Activated B cell treated with CpG ODN at 0.5 μM for 24 hours (primary cell): ENCODE measurements at regions not wholly inside any gene's neighbourhood (a gene's known extent, or its start where the extent isn't known, plus 50 kb on each side); places are given as distances from the start of the nearest gene placed in this dataset.

Source experiments
- ATAC-seq: fragments of 200-7000 bp; cut with Tn5 transposase; one replicate; pipeline ENCODE4 v1.10.0; 2021; ENCODE audit warnings: low read depth, mild to moderate bottlenecking, moderate library complexity
- CTCF ChIA-PET: fragments of 350-600 bp; sonication (Branson Sonifier 250); formaldehyde crosslinking; loops from one replicate; lab custom pipeline; 2021; ENCODE audit warnings: antibody characterized with exemption; lab: Charles Lee
- POLR2A ChIA-PET: fragments of 350-600 bp; sonication (Branson Sonifier 250); formaldehyde crosslinking; loops from one replicate; lab custom pipeline; 2021; ENCODE audit warnings: antibody characterized with exemption; lab: Charles Lee
- DNase-seq: peaks from one replicate; pipeline ENCODE4 v3.0.0; 2022
- H3K27ac Mint-ChIP-seq: one replicate; pipeline ENCODE4 v1.8.0; 2020; ENCODE audit warnings: mixed read lengths
- H3K27me3 Mint-ChIP-seq: one replicate; pipeline ENCODE4 v1.8.0; 2021; ENCODE audit warnings: mixed read lengths
- H3K36me3 Mint-ChIP-seq: one replicate; pipeline ENCODE4 v1.8.0; 2021; ENCODE audit warnings: low read depth, mixed read lengths
- H3K4me1 Mint-ChIP-seq: one replicate; pipeline ENCODE4 v1.8.0; 2021; ENCODE audit warnings: mixed read lengths
- H3K4me3 Mint-ChIP-seq: one replicate; pipeline ENCODE4 v1.8.0; 2020; ENCODE audit warnings: mild to moderate bottlenecking, mixed read lengths
- H3K9me3 Mint-ChIP-seq: one replicate; pipeline ENCODE4 v1.8.0; 2020; ENCODE audit warnings: mixed read lengths
- CTCF ChIP-seq: fragments of 200-600 bp; IDR thresholded peaks from one replicate; pipeline ENCODE4 v1.8.0; 2022; ENCODE audit warnings: antibody characterized with exemption, mild to moderate bottlenecking
- intact Hi-C: fragments of 100-400 bp; cut with micrococcal nuclease; formaldehyde crosslinking; loops from one replicate; pipeline ENCODE4 v1.15.1; 2024

GRCh38 chr9:26750162-26750561 lies 142.4 kb downstream of the CAAP1 start:
- Mint-ChIP-seq H3K36me3 (no peaks in the 10 kb centered on the region), H3K4me3 (no peak overlapping the region), H3K9me3 (no peaks in the 10 kb centered on the region), H3K4me1 (no peaks in the 10 kb centered on the region), H3K27me3 (no peaks in the 10 kb centered on the region), H3K27ac (no peak overlapping the region)
- ChIA-PET POLR2A (no interaction called here), CTCF (no interaction called here)
- intact Hi-C loops, result no loop called here
- TF ChIP-seq CTCF, result no peak
- ATAC-seq, result no peak
- DNase-seq, result no peak

GRCh38 chr9:26748449-26749058 lies 144.0 kb downstream of the CAAP1 start:
- intact Hi-C loops, result no loop called here
- ChIA-PET CTCF (no interaction called here), POLR2A (no interaction called here)

GRCh38 chr9:26747611-26748010 lies 145.0 kb downstream of the CAAP1 start:
- Mint-ChIP-seq H3K4me3 (no peak overlapping the region), H3K36me3 (no peaks in the 10 kb centered on the region), H3K4me1 (no peaks in the 10 kb centered on the region), H3K27me3 (no peaks in the 10 kb centered on the region), H3K9me3 (no peaks in the 10 kb centered on the region), H3K27ac (no peak overlapping the region)
- ChIA-PET CTCF (no interaction called here), POLR2A (no interaction called here)
- ATAC-seq (no peak), DNase-seq (no peak)
- intact Hi-C loops, result no loop called here
- no peak for TF ChIP-seq CTCF

More at GRCh38 chr9:26748449-26749058, 144.0 kb downstream of the CAAP1 start:
- ATAC-seq (no peak), DNase-seq (no peak)
- Mint-ChIP-seq H3K4me3 (no peak overlapping the region), H3K4me1 (no peaks in the 10 kb centered on the region), H3K27me3 (no peaks in the 10 kb centered on the region), H3K27ac (no peak overlapping the region), H3K36me3 (no peaks in the 10 kb centered on the region), H3K9me3 (no peaks in the 10 kb centered on the region)
- TF ChIP-seq CTCF, result no peak

GRCh38 chr9:26746357-26747072 lies 146.1 kb downstream of the CAAP1 start:
- H3K4me3 Mint-ChIP-seq, result no peak overlapping the region
- ChIA-PET POLR2A (no interaction called here), CTCF (interaction anchor here (1.0 kb wide), 1 partner anchor 230 kb away, joined by 3 read pairs; no protein-coding TSS in a partner anchor)
- no peaks in the 10 kb centered on the region for H3K9me3 Mint-ChIP-seq
- intact Hi-C loops, result no loop called here
- no peak for TF ChIP-seq CTCF
- no peak for DNase-seq
- H3K27ac Mint-ChIP-seq, result no peak overlapping the region
- no peaks in the 10 kb centered on the region for H3K36me3 Mint-ChIP-seq
- no peaks in the 10 kb centered on the region for H3K27me3 Mint-ChIP-seq
- no peaks in the 10 kb centered on the region for H3K4me1 Mint-ChIP-seq
- ATAC-seq, result no peak

GRCh38 chr9:26745111-26745510 lies 147.5 kb downstream of the CAAP1 start:
- POLR2A ChIA-PET, result no interaction called here
- H3K9me3 Mint-ChIP-seq, result no peaks in the 10 kb centered on the region
- H3K4me1 Mint-ChIP-seq, result no peaks in the 10 kb centered on the region
- no peaks in the 10 kb centered on the region for H3K36me3 Mint-ChIP-seq
- CTCF ChIA-PET, result no interaction called here
- peaks cover 1% of the 10 kb centered on the region for H3K27me3 Mint-ChIP-seq
- no peak overlapping the region for H3K4me3 Mint-ChIP-seq
- H3K27ac Mint-ChIP-seq, result no peak overlapping the region
- DNase-seq (no peak), ATAC-seq (no peak)
- no peak for TF ChIP-seq CTCF
- intact Hi-C loops, result no loop called here
